Colonic mucosa (tissue), 4 donors: ENCODE measurements at regions not wholly inside any gene's neighbourhood (a gene's known extent, or its start where the extent isn't known, plus 50 kb on each side); places are given as distances from the start of the nearest gene placed in this dataset.

ENCODE experiments used
- DNase-seq: peaks from one replicate; pipeline ENCODE4 v3.0.0-alpha.2; 2020
- H3K27ac ChIP-seq: fragments of 200-600 bp; one replicate; pipeline ENCODE4 v1.8.0; 2021
- H3K27me3 ChIP-seq: fragments of 200-600 bp; one replicate; pipeline ENCODE4 v1.8.0; 2021
- H3K36me3 ChIP-seq: fragments of 200-600 bp; one replicate; pipeline ENCODE4 v1.8.0; 2021
- H3K4me1 ChIP-seq: fragments of 200-600 bp; one replicate; pipeline ENCODE4 v1.8.0; 2021; ENCODE audit warnings: mild to moderate bottlenecking
- H3K4me3 ChIP-seq: fragments of 200-600 bp; one replicate; pipeline ENCODE4 v1.8.0; 2021
- H3K9ac ChIP-seq, 2 donors: one replicate each; pipeline ENCODE4 v1.7.0; 2013; ENCODE audit warnings: control low read depth in 2 of 2, low read depth in 2 of 2, low read length in 2 of 2
- H3K9me3 ChIP-seq: fragments of 200-600 bp; one replicate; pipeline ENCODE4 v1.8.0; 2021
- CTCF ChIP-seq: fragments of 200-600 bp; IDR thresholded peaks from one replicate; pipeline ENCODE4 v1.8.0; 2022; ENCODE audit warnings: antibody characterized with exemption, mild to moderate bottlenecking
- intact Hi-C: fragments of 100-400 bp; cut with DNase I; formaldehyde crosslinking; loops from one replicate; pipeline ENCODE4 v1.14.1; 2022
- donor health status: healthy.
- donor health status: DM: no; HTN: no; CAD: no.
- donor health status: DM: no; HTN: no; CAD: no.

- DNase-seq = no peak
- H3K36me3 ChIP-seq = no peaks in the 10 kb centered on the region
- H3K9me3 ChIP-seq = no peaks in the 10 kb centered on the region
- H3K27me3 ChIP-seq = no peaks in the 10 kb centered on the region
- no peak overlapping the region for H3K27ac ChIP-seq
- H3K4me3 ChIP-seq = no peak overlapping the region
- no peaks in the 10 kb centered on the region for H3K4me1 ChIP-seq
- TF ChIP-seq CTCF = no peak
- H3K9ac ChIP-seq = no peak overlapping the region
- intact Hi-C loops = no loop called here
Observed at GRCh38 chr5:8577792-8578191, 708.8 kb downstream of the MTRR start.

- Histone ChIP-seq H3K4me1 (no peaks in the 10 kb centered on the region), H3K27ac (no peak overlapping the region), H3K4me3 (no peak overlapping the region), H3K36me3 (no peaks in the 10 kb centered on the region), H3K9ac (no peak overlapping the region), H3K27me3 (no peaks in the 10 kb centered on the region), H3K9me3 (no peaks in the 10 kb centered on the region)
- DNase-seq = no peak
- intact Hi-C loops = no loop called here
- no peak for TF ChIP-seq CTCF
Observed at GRCh38 chr5:8580298-8580697, 711.4 kb downstream of the MTRR start.

GRCh38 chr5:8581047-8581446 is 712.1 kb downstream of the MTRR start:
- Histone ChIP-seq H3K27ac (no peak overlapping the region), H3K4me3 (no peak overlapping the region), H3K4me1 (no peaks in the 10 kb centered on the region), H3K27me3 (no peaks in the 10 kb centered on the region), H3K36me3 (no peaks in the 10 kb centered on the region), H3K9me3 (no peaks in the 10 kb centered on the region), H3K9ac (no peak overlapping the region)
- intact Hi-C loops = no loop called here
- TF ChIP-seq CTCF = no peak
- DNase-seq = no peak

- Histone ChIP-seq H3K27ac (no peak overlapping the region), H3K9me3 (no peaks in the 10 kb centered on the region), H3K4me3 (no peak overlapping the region), H3K27me3 (no peaks in the 10 kb centered on the region), H3K9ac (no peak overlapping the region), H3K36me3 (no peaks in the 10 kb centered on the region), H3K4me1 (no peaks in the 10 kb centered on the region)
- DNase-seq = no peak
- intact Hi-C loops = no loop called here
- no peak for TF ChIP-seq CTCF
Observed at GRCh38 chr5:8585230-8586018, 716.5 kb downstream of the MTRR start.

GRCh38 chr5:8590959-8591358 is 722.0 kb downstream of the MTRR start:
- H3K4me1 ChIP-seq = no peaks in the 10 kb centered on the region
- TF ChIP-seq CTCF = no peak
- no peak overlapping the region for H3K9ac ChIP-seq
- H3K9me3 ChIP-seq = no peaks in the 10 kb centered on the region
- no peaks in the 10 kb centered on the region for H3K27me3 ChIP-seq
- DNase-seq = no peak
- H3K4me3 ChIP-seq = no peak overlapping the region
- intact Hi-C loops = no loop called here
- H3K36me3 ChIP-seq = no peaks in the 10 kb centered on the region
- no peak overlapping the region for H3K27ac ChIP-seq
